ENCODE measurements at regions not wholly inside any gene's neighbourhood (a gene's known extent, or its start where the extent isn't known, plus 50 kb on each side); places are given as distances from the start of the nearest gene placed in this dataset.

GRCh38 chr4:108540536-108540935 is 79.8 kb upstream of the RPL34 start:
- Histone ChIP-seq H3K4me3 (no peak overlapping the region), H3K9me3 (no peaks in the 10 kb centered on the region), H3K27me3 (replicated peaks in 1 of 7) (no peaks in the 10 kb centered on the region), H3K36me3 (no peaks in the 10 kb centered on the region), H3K27ac (no peak overlapping the region), H3K4me1 (peaks cover 0 to 8% (median 0%) of the 10 kb centered on the region in 6 donors)
- TF ChIP-seq POLR2A (IDR thresholded peaks at IDR 0.05): no peak
- WGBS, 5 donors: 16 to 37% (median 28%) methylated on average over 2 of the region's 2 CpGs
- DNase-seq: no peak
- intact Hi-C loops (cut with DNase I; ENCODE audit: low total_unique reads): no loop called here

GRCh38 chr4:108536577-108536976 is 83.8 kb upstream of the RPL34 start:
- Histone ChIP-seq H3K36me3 (no peaks in the 10 kb centered on the region), H3K9me3 (no peaks in the 10 kb centered on the region), H3K27me3 (replicated peaks in 1 of 7) (no peaks in the 10 kb centered on the region), H3K4me3 (no peak overlapping the region), H3K27ac (no peak overlapping the region), H3K4me1 (peaks cover 0 to 16% (median under 1%) of the 10 kb centered on the region in 6 donors)
- DNase-seq: no peak
- intact Hi-C loops (cut with DNase I; ENCODE audit: low total_unique reads): no loop called here
- 75 to 94% (median 91%) methylated on average over 2 of the region's 2 CpGs for WGBS, 5 donors
- TF ChIP-seq POLR2AphosphoS5 (IDR thresholded peaks at IDR 0.05): no peak
- no peak for TF ChIP-seq POLR2A (IDR thresholded peaks at IDR 0.05)
- TF ChIP-seq CTCF (IDR thresholded peaks at IDR 0.05 in 8 of 11, conservative IDR thresholded peaks at IDR 0.05 in 3 of 11): no peak

- no peaks in the 10 kb centered on the region for H3K9me3 ChIP-seq
- DNase-seq: no peak
- no peaks in the 10 kb centered on the region for H3K27me3 ChIP-seq (replicated peaks in 1 of 7)
- 20 to 45% (median 35%) methylated on average over 3 of the region's 3 CpGs for WGBS, 5 donors
- no peak overlapping the region for H3K27ac ChIP-seq
- no peak overlapping the region for H3K4me3 ChIP-seq
- peaks cover 0 to 19% (median 7%) of the 10 kb centered on the region in 6 donors for H3K4me1 ChIP-seq
- no peak for TF ChIP-seq POLR2A (IDR thresholded peaks at IDR 0.05)
- TF ChIP-seq POLR2AphosphoS5 (IDR thresholded peaks at IDR 0.05): no peak
- TF ChIP-seq CTCF (IDR thresholded peaks at IDR 0.05 in 8 of 11, conservative IDR thresholded peaks at IDR 0.05 in 3 of 11): no peak
- intact Hi-C loops (cut with DNase I; ENCODE audit: low total_unique reads): no loop called here
- H3K36me3 ChIP-seq: no peaks in the 10 kb centered on the region
These were observed 84.6 kb upstream of the RPL34 start for GRCh38 chr4:108535757-108536156.

- Histone ChIP-seq H3K4me1 (peaks cover 0 to 21% (median 9%) of the 10 kb centered on the region in 6 donors), H3K36me3 (no peaks in the 10 kb centered on the region), H3K9me3 (no peaks in the 10 kb centered on the region), H3K27ac (no peak overlapping the region), H3K4me3 (no peak overlapping the region), H3K27me3 (replicated peaks in 1 of 7) (no peaks in the 10 kb centered on the region)
- intact Hi-C loops (cut with DNase I; ENCODE audit: low total_unique reads): no loop called here
- TF ChIP-seq POLR2AphosphoS5 (IDR thresholded peaks at IDR 0.05): no peak
- TF ChIP-seq CTCF (IDR thresholded peaks at IDR 0.05 in 8 of 11, conservative IDR thresholded peaks at IDR 0.05 in 3 of 11): no peak
- TF ChIP-seq POLR2A (IDR thresholded peaks at IDR 0.05): no peak
- WGBS, 5 donors: 43 to 64% (median 57%) methylated on average over 2 of the region's 2 CpGs
- no peak for DNase-seq
These were observed 86.5 kb upstream of the RPL34 start for GRCh38 chr4:108533876-108534275.
